Fibroblast of peridontal ligament (primary cell): ENCODE measurements at regions not wholly inside any gene's neighbourhood (a gene's known extent, or its start where the extent isn't known, plus 50 kb on each side); places are given as distances from the start of the nearest gene placed in this dataset.
"Not testable (repeated sequence)": the region's sequence is repeated elsewhere in the genome, so short reads cannot be mapped to it uniquely, and the experiment has no call there.

Experiments
- DNase-seq: peaks from one replicate; pipeline ENCODE4 v3.0.0-alpha.2; 2010; ENCODE audit errors: extremely low read depth

- no peak for DNase-seq
These were observed 422.0 kb upstream of the FRG2C start for GRCh38 chr3:75242012-75242735.

- no peak for DNase-seq
These were observed 415.2 kb upstream of the FRG2C start for GRCh38 chr3:75248974-75249373.

- no peak for DNase-seq
These were observed 409.4 kb upstream of the FRG2C start for GRCh38 chr3:75254685-75255084.

DNA sequence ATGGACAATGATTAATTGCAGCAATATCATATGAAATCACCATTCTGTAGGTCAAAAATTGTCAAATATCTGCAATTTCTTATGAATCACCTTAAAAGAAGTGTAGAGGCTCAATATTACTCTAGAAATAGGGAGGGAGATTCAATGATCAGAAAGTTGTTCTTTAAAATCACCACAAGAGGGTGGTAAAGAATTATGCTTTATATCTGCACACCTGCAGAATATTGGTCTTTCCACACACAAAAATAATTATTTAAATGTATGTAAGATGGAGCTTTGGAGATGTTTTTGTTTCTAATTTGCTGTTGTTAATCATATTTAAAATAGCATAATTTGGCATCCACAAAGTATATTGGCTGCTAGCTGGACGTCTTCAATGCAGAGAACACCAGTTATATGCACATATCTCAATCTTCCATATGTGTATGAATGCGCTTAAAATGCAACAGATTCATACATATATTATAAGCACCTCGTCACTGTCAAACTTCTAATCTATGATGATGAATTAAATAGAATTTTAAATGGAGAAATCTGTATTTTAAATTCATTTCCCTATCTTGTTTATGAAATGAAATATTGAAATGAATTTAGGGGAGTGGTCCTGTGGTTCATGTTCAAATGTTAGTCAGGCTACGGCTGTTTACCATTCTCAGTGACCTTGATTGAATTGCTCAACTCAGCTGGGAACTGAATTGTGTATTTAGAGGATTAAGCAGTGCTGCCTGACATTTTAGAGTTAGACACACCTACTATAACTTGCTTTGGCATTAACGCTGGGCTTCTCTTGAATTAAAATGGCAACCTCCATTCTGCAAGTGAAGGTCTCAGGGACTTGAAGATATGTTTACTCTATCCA lies 405.1 kb upstream of the FRG2C start:
- peak; percentile 20 for DNase-seq

DNA sequence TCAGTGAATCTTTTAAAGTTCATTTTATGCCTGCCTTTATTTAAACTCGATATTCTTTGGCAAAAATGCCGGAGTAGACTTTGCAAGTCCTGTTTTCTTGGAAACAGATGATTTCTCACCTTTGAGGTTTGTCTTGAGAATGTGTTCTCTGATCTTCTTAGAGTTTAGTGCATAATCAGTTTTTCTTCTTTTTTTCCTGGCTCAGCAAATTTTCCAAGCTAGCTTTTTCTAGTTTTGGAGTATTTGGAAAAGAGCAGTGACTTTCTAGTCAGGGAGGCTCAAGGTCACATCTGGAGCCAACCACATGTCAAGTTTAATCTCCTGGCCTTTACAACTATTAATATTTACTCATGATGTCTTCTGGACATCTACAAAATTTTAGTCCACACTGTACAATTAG lies 403.2 kb upstream of the FRG2C start:
- not testable (repeated sequence) for DNase-seq

- DNase-seq: no peak
These were observed 401.5 kb upstream of the FRG2C start for GRCh38 chr3:75262661-75263060.

GRCh38 chr3:75265897-75266296 lies 398.2 kb upstream of the FRG2C start:
- no peak for DNase-seq

DNA sequence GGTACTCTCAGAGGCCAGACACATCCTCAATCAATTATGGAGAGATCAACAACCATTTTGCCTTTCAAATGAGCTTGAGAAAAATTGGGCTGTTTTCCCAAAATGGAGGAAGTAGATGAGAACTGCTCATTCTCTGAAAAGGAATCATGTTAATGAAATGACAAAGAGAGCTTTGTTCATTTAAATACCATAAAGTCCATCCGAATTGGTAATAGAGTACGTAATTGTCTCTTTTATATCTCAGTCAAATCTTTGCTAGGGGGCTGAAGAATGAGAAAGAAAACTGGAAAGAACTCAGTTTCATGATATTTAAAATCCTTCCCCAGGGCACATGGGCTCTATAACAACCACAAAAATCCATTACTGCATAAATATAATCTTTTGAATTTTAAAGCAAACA lies 395.6 kb upstream of the FRG2C start:
- DNase-seq: not testable (repeated sequence)

DNA sequence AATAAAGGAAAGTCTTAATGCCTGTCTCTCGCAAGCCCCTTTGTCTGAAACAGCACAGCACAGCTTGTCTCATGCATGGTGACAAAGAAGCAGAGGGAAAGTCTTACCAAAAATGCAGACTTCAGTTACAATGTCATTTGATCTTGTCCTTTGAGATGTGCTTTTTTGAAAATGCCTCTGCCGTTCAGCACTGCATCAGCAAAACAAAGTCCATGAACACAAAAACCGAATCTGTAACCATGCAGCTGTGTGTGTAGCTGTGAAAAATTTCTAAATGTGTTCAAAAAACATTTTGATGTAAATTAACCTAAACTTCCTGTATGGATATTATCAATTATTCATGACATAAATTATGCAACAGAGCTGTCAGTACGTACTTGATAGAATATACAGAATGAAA lies 391.9 kb upstream of the FRG2C start:
- not testable (repeated sequence) for DNase-seq

GRCh38 chr3:75272691-75273090 lies 391.4 kb upstream of the FRG2C start:
- DNase-seq: peak; percentile 56

GRCh38 chr3:75285531-75286148 lies 378.5 kb upstream of the FRG2C start:
- DNase-seq: peak; percentile 29

DNA sequence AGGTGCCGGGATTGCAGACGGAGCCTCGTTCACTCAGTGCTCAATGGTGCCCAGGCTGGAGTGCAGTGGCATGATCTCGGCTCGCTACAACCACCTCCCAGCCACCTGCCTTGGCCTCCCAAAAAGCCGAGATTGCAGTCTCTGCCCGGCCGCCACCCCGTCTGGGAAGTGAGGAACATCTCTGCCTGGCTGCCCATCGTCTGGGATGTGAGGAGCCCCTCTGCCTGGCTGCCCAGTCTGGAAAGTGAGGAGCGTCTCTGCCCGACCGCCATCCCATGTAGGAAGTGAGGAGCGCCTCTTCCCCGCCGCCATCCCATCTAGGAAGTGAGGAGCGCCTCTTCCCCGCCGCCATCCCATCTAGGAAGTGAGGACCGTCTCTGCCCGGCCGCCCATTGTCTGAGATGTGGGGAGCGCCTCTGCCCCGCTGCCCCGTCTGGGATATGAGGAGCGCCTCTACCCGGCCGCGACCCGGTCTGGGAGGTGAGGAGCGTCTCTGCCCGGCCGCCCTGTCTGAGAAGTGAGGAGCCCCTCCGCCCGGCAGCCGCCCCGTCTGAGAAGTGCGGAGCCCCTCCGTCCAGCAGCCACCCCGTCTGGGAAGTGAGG lies 375.1 kb upstream of the FRG2C start:
- DNase-seq: not testable (repeated sequence)

GRCh38 chr3:75294124-75294523 lies 370.0 kb upstream of the FRG2C start:
- peak; percentile 33 for DNase-seq

GRCh38 chr3:75295013-75295412 lies 369.1 kb upstream of the FRG2C start:
- DNase-seq: no peak

DNA sequence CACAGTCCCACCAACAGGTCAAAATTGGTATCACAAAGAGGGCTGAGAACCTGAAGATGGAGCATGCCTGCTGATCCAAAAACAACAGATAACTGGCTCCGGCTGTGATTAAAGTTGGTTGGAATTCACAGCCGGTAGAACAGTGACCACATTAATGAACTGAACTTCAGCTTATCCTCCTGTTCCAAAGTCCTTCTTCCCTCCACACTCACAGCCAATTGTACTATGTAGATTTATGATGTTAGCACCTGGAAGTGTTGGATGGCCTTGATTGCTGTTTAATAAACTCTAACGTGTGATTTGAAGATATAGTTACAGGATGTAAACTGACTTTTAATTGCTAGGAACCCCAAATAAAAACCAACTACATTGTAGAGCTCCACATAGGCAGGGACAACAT lies 367.3 kb upstream of the FRG2C start:
- DNase-seq: no peak

DNA sequence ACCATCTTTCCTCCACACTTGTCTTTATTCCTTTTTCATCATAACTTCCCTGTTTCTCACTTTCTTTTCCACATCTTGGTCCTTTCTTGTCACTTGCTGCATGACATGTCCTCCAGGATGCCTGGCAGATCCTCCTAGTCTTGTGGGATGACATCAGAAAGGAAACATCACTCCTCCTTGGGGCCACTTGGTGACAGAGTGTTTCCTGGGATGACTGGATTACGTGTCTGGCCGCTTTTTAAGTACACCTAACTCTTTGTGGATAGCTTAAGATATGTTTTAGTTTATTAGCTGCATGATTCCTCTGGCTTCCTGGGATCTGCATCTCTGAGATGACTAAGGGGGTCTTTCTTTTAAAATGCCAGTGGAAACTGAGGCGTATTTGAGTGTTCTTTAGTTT lies 363.5 kb upstream of the FRG2C start:
- DNase-seq: no peak

DNA sequence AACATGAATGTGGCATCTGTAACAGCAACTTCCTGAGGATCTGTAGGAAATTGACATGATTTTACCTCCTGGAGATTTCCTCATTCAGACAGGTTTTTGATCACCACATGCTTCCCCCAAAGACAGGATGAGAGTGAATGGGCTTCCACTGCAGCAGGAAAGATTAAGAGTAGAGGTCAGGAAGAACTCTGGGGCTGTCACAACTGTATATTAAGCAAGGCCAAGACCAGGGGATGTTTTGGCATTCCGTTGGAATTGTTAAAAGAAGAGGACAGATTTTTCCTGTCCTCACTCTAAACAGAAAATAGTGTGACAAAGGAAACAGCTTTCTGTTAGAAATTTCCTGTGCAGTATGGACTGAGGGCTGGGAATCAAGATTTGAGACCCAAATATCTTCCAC lies 363.1 kb upstream of the FRG2C start:
- DNase-seq: not testable (repeated sequence)

DNA sequence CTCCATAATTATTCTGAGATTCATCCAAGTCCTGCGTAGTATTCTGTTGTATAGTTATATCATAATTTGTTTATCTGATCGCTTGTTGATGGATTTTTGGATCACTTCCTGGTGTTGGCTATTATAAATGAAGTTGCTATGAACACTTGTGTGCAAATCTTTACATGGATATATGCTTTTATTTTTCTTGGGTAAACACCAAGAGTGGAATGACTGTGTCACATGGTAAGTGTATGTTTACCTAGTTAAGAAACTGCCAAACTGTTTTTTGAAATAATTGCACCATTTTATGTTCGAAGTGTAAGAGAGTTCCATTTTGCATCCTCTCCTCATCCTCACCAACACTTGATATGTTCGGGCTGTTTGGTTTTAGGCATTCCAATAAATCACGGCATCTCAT lies 360.4 kb upstream of the FRG2C start:
- DNase-seq: no peak

GRCh38 chr3:75305901-75306300 lies 358.2 kb upstream of the FRG2C start:
- DNase-seq: no peak

DNA sequence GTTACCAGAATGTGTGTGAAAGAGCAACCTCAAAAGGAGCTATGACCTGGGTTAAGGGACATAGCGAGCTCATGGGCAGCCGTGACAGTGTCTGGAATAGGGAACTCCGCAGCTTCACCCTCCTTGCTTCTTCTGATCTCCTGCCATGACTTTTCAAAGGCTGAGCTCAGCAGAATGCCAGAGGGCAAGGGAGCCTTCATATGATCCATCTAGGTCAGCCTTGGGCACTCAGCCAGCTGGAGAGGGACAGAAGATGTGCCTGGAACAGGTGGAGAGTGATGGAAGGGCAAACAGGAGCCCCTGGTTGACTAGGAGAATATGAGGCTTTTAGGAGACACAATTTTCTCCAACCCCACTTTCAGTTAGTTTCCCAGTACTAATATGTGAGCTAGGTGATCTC lies 352.8 kb upstream of the FRG2C start:
- DNase-seq: not testable (repeated sequence)

- DNase-seq: not testable (repeated sequence)
These were observed 351.7 kb upstream of the FRG2C start for GRCh38 chr3:75312469-75312868.

GRCh38 chr3:75319776-75320175 lies 344.4 kb upstream of the FRG2C start:
- not testable (repeated sequence) for DNase-seq
